Natural killer cell (primary cell): ENCODE measurements at regions not wholly inside any gene's neighbourhood (a gene's known extent, or its start where the extent isn't known, plus 50 kb on each side); places are given as distances from the start of the nearest gene placed in this dataset.

Experiments used
- ATAC-seq, 3 donors: fragments of 150-1000 bp in 2 of 3; fragments of 200-7000 bp in 1 of 3; cut with Tn5 transposase; 1 replicate in 1 of 3; 2 replicates in 2 of 3; pipeline ENCODE4 v1.10.0; 2021; ENCODE audit warnings: mild to moderate bottlenecking in 2 of 3, moderate library complexity in 2 of 3
- DNase-seq, 2 donors: peaks; one replicate each; pipeline versions ENCODE4 v3.0.0 to v3.0.0-alpha.2; 2013 to 2021; ENCODE audit warnings: mixed read lengths in 1 of 2
- H3K27ac ChIP-seq: one replicate; pipeline ENCODE4 v1.5.1; 2013; ENCODE audit warnings: mild to moderate bottlenecking, low read length
- H3K27me3 ChIP-seq: one replicate; pipeline ENCODE4 v1.6.1; 2013; ENCODE audit warnings: low read length; ENCODE audit not compliant: control insufficient read depth, insufficient read depth
- H3K36me3 ChIP-seq: one replicate; pipeline ENCODE4 v1.6.1; 2013; ENCODE audit warnings: low read length; ENCODE audit not compliant: control insufficient read depth, insufficient read depth
- H3K4me1 ChIP-seq: one replicate; pipeline ENCODE4 v1.6.1; 2013; ENCODE audit warnings: low read length; ENCODE audit not compliant: control insufficient read depth, insufficient read depth
- H3K4me3 ChIP-seq: one replicate; pipeline ENCODE4 v1.5.1; 2013; ENCODE audit warnings: low read length
- H3K9me3 ChIP-seq: one replicate; pipeline ENCODE4 v1.6.1; 2013; ENCODE audit warnings: low read length; ENCODE audit not compliant: control insufficient read depth, insufficient read depth
- H3K27ac Mint-ChIP-seq, 2 donors: one replicate each; pipeline ENCODE4 v1.8.0; 2022; ENCODE audit warnings: mild to moderate bottlenecking in 2 of 2, mixed read lengths in 2 of 2, moderate library complexity in 1 of 2
- H3K27me3 Mint-ChIP-seq, 2 donors: one replicate each; pipeline ENCODE4 v1.8.0; 2022; ENCODE audit warnings: low read depth in 2 of 2, mixed read lengths in 2 of 2
- H3K36me3 Mint-ChIP-seq: one replicate; pipeline ENCODE4 v1.8.0; 2022; ENCODE audit warnings: mixed read lengths
- H3K4me1 Mint-ChIP-seq, 2 donors: one replicate each; pipeline ENCODE4 v1.8.0; 2022; ENCODE audit warnings: mixed read lengths in 2 of 2
- H3K4me3 Mint-ChIP-seq: one replicate; pipeline ENCODE4 v1.8.0; 2022; ENCODE audit warnings: mild to moderate bottlenecking, moderate library complexity, mixed read lengths
- H3K9me3 Mint-ChIP-seq, 2 donors: one replicate each; pipeline ENCODE4 v1.8.0; 2022; ENCODE audit warnings: mixed read lengths in 2 of 2
- WGBS: methylation state at CpG from one replicate; pipeline ENCODE4 v1.1.7; 2013; ENCODE audit warnings: missing lambda C conversion rate; ENCODE audit not compliant: insufficient coverage; 5-methylcytosine and 5-hydroxymethylcytosine counted together
- intact Hi-C: fragments of 100-400 bp; cut with micrococcal nuclease; formaldehyde crosslinking; loops from one replicate; pipeline ENCODE4 v1.14.2; 2022
- TF ChIP-seq, protein P1 (sequence below): fragments of 200-600 bp; IDR thresholded peaks from one replicate; pipeline ENCODE4 v1.8.0; 2022; ENCODE audit warnings: antibody characterized with exemption

DNA sequence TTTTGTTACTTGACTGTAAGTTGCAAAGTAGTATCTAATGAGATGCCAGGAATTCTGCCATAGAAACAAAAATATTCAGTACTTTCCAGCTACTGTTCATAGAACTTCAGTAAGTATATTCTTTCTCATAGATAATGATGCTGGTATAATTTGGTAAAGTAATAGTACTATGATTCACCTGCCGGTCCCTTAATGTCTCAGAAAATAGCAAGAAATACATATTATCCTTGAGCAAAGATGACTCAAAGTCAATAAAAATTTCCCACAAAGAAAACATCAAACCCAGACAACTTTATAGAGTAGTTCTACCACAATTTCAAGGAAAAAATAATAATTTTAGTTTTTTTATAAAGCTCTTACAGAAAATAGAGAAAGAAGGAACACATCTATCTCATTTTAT is 105.4 kb downstream of the EPDR1 start:
- ATAC-seq, result no peak
- WGBS, result no CpG with 5 or more reads among the region's 1 CpG
- Histone ChIP-seq H3K27me3 (no peaks in the 10 kb centered on the region), H3K4me1 (no peaks in the 10 kb centered on the region), H3K27ac (no peak overlapping the region), H3K4me3 (no peak overlapping the region), H3K36me3 (no peaks in the 10 kb centered on the region), H3K9me3 (no peaks in the 10 kb centered on the region)
- H3K4me3 Mint-ChIP-seq, result no peak overlapping the region
- no peaks in the 10 kb centered on the region for H3K27me3 Mint-ChIP-seq
- no peak overlapping the region for H3K27ac Mint-ChIP-seq
- TF ChIP-seq, protein P1, sequence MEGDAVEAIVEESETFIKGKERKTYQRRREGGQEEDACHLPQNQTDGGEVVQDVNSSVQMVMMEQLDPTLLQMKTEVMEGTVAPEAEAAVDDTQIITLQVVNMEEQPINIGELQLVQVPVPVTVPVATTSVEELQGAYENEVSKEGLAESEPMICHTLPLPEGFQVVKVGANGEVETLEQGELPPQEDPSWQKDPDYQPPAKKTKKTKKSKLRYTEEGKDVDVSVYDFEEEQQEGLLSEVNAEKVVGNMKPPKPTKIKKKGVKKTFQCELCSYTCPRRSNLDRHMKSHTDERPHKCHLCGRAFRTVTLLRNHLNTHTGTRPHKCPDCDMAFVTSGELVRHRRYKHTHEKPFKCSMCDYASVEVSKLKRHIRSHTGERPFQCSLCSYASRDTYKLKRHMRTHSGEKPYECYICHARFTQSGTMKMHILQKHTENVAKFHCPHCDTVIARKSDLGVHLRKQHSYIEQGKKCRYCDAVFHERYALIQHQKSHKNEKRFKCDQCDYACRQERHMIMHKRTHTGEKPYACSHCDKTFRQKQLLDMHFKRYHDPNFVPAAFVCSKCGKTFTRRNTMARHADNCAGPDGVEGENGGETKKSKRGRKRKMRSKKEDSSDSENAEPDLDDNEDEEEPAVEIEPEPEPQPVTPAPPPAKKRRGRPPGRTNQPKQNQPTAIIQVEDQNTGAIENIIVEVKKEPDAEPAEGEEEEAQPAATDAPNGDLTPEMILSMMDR, result no peak
- no peak for DNase-seq
- intact Hi-C loops, result no loop called here
- H3K4me1 Mint-ChIP-seq, result no peaks in the 10 kb centered on the region
- no peaks in the 10 kb centered on the region for H3K9me3 Mint-ChIP-seq
- H3K36me3 Mint-ChIP-seq, result no peaks in the 10 kb centered on the region

DNA sequence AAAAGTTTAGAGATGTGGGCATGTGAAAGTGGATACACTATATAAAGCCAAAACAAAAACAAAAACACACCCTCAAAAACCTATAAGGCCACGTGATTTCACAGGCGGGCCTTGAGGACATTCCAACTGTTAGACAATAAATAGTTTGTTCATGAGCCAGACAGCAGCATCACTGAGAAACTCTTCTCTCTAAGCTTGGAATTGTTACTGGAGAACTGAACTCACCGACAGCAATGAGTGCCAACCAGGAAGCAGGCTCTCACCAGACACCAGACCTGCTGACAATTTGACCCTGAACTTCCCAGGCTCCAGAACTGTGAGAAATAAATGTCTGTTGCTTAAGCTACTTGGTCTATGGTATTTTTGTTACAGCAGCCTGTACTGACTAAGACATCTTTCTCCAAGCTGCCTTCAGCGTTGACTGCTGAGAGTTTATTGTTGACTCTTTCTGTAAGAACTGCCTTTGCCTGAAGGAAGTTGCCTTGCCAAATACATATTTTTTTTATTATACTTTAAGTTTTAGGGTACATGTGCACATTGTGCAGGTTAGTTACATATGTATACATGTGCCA is 107.5 kb downstream of the EPDR1 start:
- TF ChIP-seq, protein P1, result no peak
- H3K27ac Mint-ChIP-seq, result no peak overlapping the region
- Histone ChIP-seq H3K36me3 (no peaks in the 10 kb centered on the region), H3K9me3 (no peaks in the 10 kb centered on the region), H3K4me3 (no peak overlapping the region), H3K4me1 (no peaks in the 10 kb centered on the region), H3K27ac (no peak overlapping the region), H3K27me3 (no peaks in the 10 kb centered on the region)
- H3K4me1 Mint-ChIP-seq, result no peaks in the 10 kb centered on the region
- no peaks in the 10 kb centered on the region for H3K9me3 Mint-ChIP-seq
- no peak for ATAC-seq
- no peak for DNase-seq
- H3K27me3 Mint-ChIP-seq, result peaks cover 0 to 6% of the 10 kb centered on the region in 2 donors
- H3K36me3 Mint-ChIP-seq, result no peaks in the 10 kb centered on the region
- intact Hi-C loops, result no loop called here
- WGBS, result 96% methylated on average over 4 of the region's 4 CpGs
- H3K4me3 Mint-ChIP-seq, result no peak overlapping the region

DNA sequence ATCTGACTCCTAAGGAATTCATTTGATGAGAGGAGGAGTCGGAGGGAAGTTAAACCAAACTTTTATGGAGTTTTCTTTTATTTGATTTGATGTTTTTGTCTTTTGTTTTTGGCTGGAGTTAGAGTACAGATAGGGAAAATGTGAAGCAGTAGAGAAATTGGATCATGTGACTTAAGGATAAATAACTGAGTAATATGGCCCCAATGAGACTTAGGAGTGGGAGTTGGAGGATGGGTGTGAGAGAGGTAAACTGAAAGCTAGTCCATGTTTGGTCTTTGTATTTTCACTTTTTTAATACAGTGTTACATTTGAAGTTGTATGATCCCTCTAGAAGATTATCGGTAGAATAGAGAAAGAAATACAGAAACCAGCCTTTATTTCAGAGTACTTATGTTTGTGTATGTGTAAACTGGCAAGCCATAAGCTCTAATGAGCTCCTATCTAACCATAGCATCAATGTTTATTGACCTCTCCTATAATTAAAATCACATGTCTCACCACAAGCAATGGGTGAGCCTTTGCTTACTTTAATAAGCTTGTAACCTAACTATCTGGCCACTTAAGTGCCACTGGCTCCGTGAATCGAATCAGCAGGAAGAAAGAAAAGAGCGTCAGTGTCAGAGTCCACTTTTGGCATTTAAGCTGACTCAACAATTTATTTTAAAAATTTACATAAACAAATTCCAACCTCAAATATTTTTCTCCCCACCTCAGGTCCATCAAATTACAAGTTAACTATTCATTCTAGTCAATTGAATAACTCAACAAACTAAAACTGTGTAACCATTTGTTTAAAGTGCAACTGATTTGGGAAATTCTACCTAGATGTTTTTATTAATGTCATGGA is 113.8 kb downstream of the EPDR1 start:
- no peaks in the 10 kb centered on the region for H3K4me1 Mint-ChIP-seq
- no peak overlapping the region for H3K27ac ChIP-seq
- no peak overlapping the region for H3K27ac Mint-ChIP-seq
- no peaks in the 10 kb centered on the region for H3K36me3 Mint-ChIP-seq
- H3K9me3 ChIP-seq, result no peaks in the 10 kb centered on the region
- no peaks in the 10 kb centered on the region for H3K4me1 ChIP-seq
- no peaks in the 10 kb centered on the region for H3K27me3 ChIP-seq
- H3K27me3 Mint-ChIP-seq, result peaks cover 12 to 27% of the 10 kb centered on the region in 2 donors
- 92% methylated on average over 4 of the region's 5 CpGs for WGBS
- intact Hi-C loops, result no loop called here
- no peak overlapping the region for H3K4me3 Mint-ChIP-seq
- TF ChIP-seq, protein P1, result no peak
- ATAC-seq, result no peak
- no peaks in the 10 kb centered on the region for H3K36me3 ChIP-seq
- H3K9me3 Mint-ChIP-seq, result no peaks in the 10 kb centered on the region
- no peak overlapping the region for H3K4me3 ChIP-seq
- no peak for DNase-seq
